Transverse colon (tissue), 4 donors: ENCODE measurements at regions not wholly inside any gene's neighbourhood (a gene's known extent, or its start where the extent isn't known, plus 50 kb on each side); places are given as distances from the start of the nearest gene placed in this dataset.

Source experiments
- DNase-seq: peaks from one replicate; pipeline ENCODE4 v3.0.0-alpha.2; 2019
- H3K27ac ChIP-seq, 4 donors: fragments of 200-600 bp; sonication (generic); 2 replicates each; pipeline ENCODE4 v1.5.1; 2016 to 2018; ENCODE audit warnings: inconsistent platforms in 4 of 4
- H3K27me3 ChIP-seq: fragments of 200-600 bp; sonication (generic); 2 replicates; pipeline ENCODE4 v1.5.1; 2017; ENCODE audit warnings: inconsistent platforms
- H3K36me3 ChIP-seq, 4 donors: fragments of 200-600 bp; sonication (generic); 2 replicates each; pipeline ENCODE4 v1.5.1; 2017 to 2019; ENCODE audit warnings: inconsistent platforms in 4 of 4
- H3K4me1 ChIP-seq, 4 donors: fragments of 200-600 bp; sonication (generic); 2 replicates each; pipeline ENCODE4 v1.5.1; 2017 to 2020; ENCODE audit warnings: inconsistent platforms in 4 of 4
- H3K4me3 ChIP-seq, 4 donors: fragments of 200-600 bp; sonication (generic); 1 replicate in 1 of 4; 2 replicates in 3 of 4; pipeline versions ENCODE4 v1.5.1 to v1.6.1; 2017 to 2019; ENCODE audit warnings: inconsistent platforms in 4 of 4
- H3K9me3 ChIP-seq, 2 donors: fragments of 200-600 bp; sonication (generic); 2 replicates each; pipeline ENCODE4 v1.5.1; 2017 to 2019; ENCODE audit warnings: inconsistent platforms in 2 of 2
- CTCF ChIP-seq, 5 experiments: fragments of 200-600 bp in 3 of 5; fragments of 450-650 bp in 2 of 5; sonication (generic) in 3 of 5; IDR thresholded peaks; 1 replicate in 2 of 5; 2 replicates in 3 of 5; pipeline ENCODE4 v1.5.1; 2016 to 2017; ENCODE audit warnings: antibody characterized with exemption in 5 of 5, inconsistent platforms in 3 of 5, mild to moderate bottlenecking in 2 of 5, moderate library complexity in 1 of 5
- EP300 ChIP-seq: sonication (generic); formaldehyde crosslinking; IDR thresholded peaks from one replicate; pipeline ENCODE4 v1.6.1; 2017; ENCODE audit warnings: antibody characterized with exemption, low read depth
- POLR2A ChIP-seq: fragments of 450-650 bp; IDR thresholded peaks from one replicate; pipeline ENCODE4 v1.6.1; 2016; ENCODE audit warnings: antibody characterized with exemption, mild to moderate bottlenecking, moderate library complexity
- POLR2AphosphoS5 ChIP-seq, 3 donors: sonication (generic); formaldehyde crosslinking; IDR thresholded peaks; one replicate each; pipeline ENCODE4 v1.6.1; 2016; ENCODE audit warnings: antibody characterized with exemption in 3 of 3
- WGBS, 2 donors: methylation state at CpG; one replicate each; pipeline ENCODE4 v1.1.5; 2018; ENCODE audit warnings: low coverage in 1 of 2; 5-methylcytosine and 5-hydroxymethylcytosine counted together
- in situ Hi-C, 4 donors: fragments of 200-750 bp; cut with MboI; loops; one replicate each; pipeline versions ENCODE4 v1.15.0 to v1.15.1; 2017; ENCODE audit warnings: low sequenced_read_pairs in 3 of 4, low pct_ligation_motif_present in 1 of 4, low pct_unique_long_range_greater_than_20kb in 1 of 4
- intact Hi-C: fragments of 100-400 bp; cut with DNase I; formaldehyde crosslinking; loops from one replicate; pipeline ENCODE4 v1.15.1; 2023; ENCODE audit warnings: low total_unique reads

- intact Hi-C loops (no loop called here), in situ Hi-C loops (no loop called here)
- TF ChIP-seq POLR2AphosphoS5 (IDR thresholded peaks at IDR 0.05) (no peak), CTCF (IDR thresholded peaks at IDR 0.05) (no peak)
- 77 to 100% methylated on average over 1 to 7 of the region's 7 CpGs for WGBS, 2 donors
- DNase-seq: no peak
- Histone ChIP-seq H3K36me3 (no peaks in the 10 kb centered on the region), H3K9me3 (no peaks in the 10 kb centered on the region), H3K27ac (no peak overlapping the region), H3K27me3 (no peaks in the 10 kb centered on the region), H3K4me1 (no peaks in the 10 kb centered on the region), H3K4me3 (no peak overlapping the region)
Observed at GRCh38 chr10:128432011-128432410, 305.8 kb upstream of the MKI67 start.

GRCh38 chr10:128432423-128432822 is 306.2 kb upstream of the MKI67 start:
- Histone ChIP-seq H3K27me3 (no peaks in the 10 kb centered on the region), H3K9me3 (no peaks in the 10 kb centered on the region), H3K4me1 (no peaks in the 10 kb centered on the region), H3K4me3 (no peak overlapping the region), H3K36me3 (no peaks in the 10 kb centered on the region), H3K27ac (no peak overlapping the region)
- WGBS, 2 donors: 77% methylated on average over 6 of the region's 6 CpGs; no CpG with 5 or more reads in 1 of the 2 donors
- intact Hi-C loops: no loop called here
- DNase-seq: no peak
- in situ Hi-C loops: no loop called here
- TF ChIP-seq CTCF (IDR thresholded peaks at IDR 0.05): no peak
- TF ChIP-seq POLR2AphosphoS5 (IDR thresholded peaks at IDR 0.05): no peak
- no peak for TF ChIP-seq EP300
- no peak for TF ChIP-seq POLR2A

GRCh38 chr10:128435811-128436210 is 309.6 kb upstream of the MKI67 start:
- 51 to 72% methylated on average over 5 to 6 of the region's 6 CpGs for WGBS, 2 donors
- intact Hi-C loops: no loop called here
- Histone ChIP-seq H3K36me3 (no peaks in the 10 kb centered on the region), H3K4me1 (no peaks in the 10 kb centered on the region), H3K9me3 (no peaks in the 10 kb centered on the region), H3K4me3 (no peak overlapping the region), H3K27ac (no peak overlapping the region), H3K27me3 (no peaks in the 10 kb centered on the region)
- in situ Hi-C loops: no loop called here
- no peak for DNase-seq
- no peak for TF ChIP-seq POLR2AphosphoS5 (IDR thresholded peaks at IDR 0.05)
- TF ChIP-seq CTCF (IDR thresholded peaks at IDR 0.05): no peak
- no peak for TF ChIP-seq POLR2A
- no peak for TF ChIP-seq EP300

- WGBS, 2 donors: 84% methylated on average over 13 of the region's 13 CpGs; no CpG with 5 or more reads in 1 of the 2 donors
- H3K4me3 ChIP-seq: no peak overlapping the region
- H3K27ac ChIP-seq: no peak overlapping the region
- no peaks in the 10 kb centered on the region for H3K27me3 ChIP-seq
- in situ Hi-C loops (no loop called here), intact Hi-C loops (no loop called here)
- DNase-seq: no peak
- no peak for TF ChIP-seq POLR2AphosphoS5 (IDR thresholded peaks at IDR 0.05)
- TF ChIP-seq EP300: no peak
- no peak for TF ChIP-seq POLR2A
- no peak for TF ChIP-seq CTCF (IDR thresholded peaks at IDR 0.05)
- H3K36me3 ChIP-seq: no peaks in the 10 kb centered on the region
- no peaks in the 10 kb centered on the region for H3K4me1 ChIP-seq
- H3K9me3 ChIP-seq: no peaks in the 10 kb centered on the region
Observed at GRCh38 chr10:128437786-128438345, 311.6 kb upstream of the MKI67 start.
